GM12892 (cell line): ENCODE measurements at regions not wholly inside any gene's neighbourhood (a gene's known extent, or its start where the extent isn't known, plus 50 kb on each side); places are given as distances from the start of the nearest gene placed in this dataset.
"Not testable (repeated sequence)": the region's sequence is repeated elsewhere in the genome, so short reads cannot be mapped to it uniquely, and the experiment has no call there.

Experiments used
- POLR2A ChIP-seq: IDR thresholded peaks from 2 replicates; pipeline ENCODE4 v1.6.1; 2011; ENCODE audit warnings: low read depth, low read length, control low read depth
- TAF1 ChIP-seq: IDR thresholded peaks from 2 replicates; pipeline ENCODE4 v1.6.1; 2011; ENCODE audit warnings: low read depth, mild to moderate bottlenecking, control low read depth, low read length, borderline replicate concordance

DNA sequence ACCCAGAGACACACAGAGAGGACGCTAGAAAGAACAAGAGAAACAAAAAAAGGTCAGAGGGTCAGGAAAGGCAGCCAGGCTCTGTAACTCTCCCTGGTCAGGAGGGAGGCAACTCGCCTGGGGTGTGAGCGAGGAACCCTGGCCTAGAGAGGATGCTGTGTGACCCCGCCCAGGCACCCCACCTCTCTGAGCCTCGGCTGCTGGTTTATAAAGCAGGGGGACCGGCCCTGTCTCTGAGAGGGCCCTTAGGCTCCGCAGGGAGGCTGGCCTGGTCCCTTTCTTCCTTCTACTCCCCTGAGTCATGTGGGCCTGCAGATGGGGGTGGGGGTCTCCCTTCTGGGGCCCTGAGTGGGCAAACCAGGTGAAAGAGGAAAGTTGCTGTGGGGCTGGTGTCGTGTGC, 81.3 kb upstream of the GOLGA6L4 start:
- not testable (repeated sequence) for TF ChIP-seq POLR2A, TAF1
